Right renal pelvis (tissue), 4 donors: ENCODE measurements at regions not wholly inside any gene's neighbourhood (a gene's known extent, or its start where the extent isn't known, plus 50 kb on each side); places are given as distances from the start of the nearest gene placed in this dataset.

Experiments used
- DNase-seq, 4 donors: peaks; one replicate each; pipeline ENCODE4 v3.0.0-alpha.2; 2013; ENCODE audit warnings: low read depth in 4 of 4, low spot score in 3 of 4, missing footprints in 1 of 4

DNA sequence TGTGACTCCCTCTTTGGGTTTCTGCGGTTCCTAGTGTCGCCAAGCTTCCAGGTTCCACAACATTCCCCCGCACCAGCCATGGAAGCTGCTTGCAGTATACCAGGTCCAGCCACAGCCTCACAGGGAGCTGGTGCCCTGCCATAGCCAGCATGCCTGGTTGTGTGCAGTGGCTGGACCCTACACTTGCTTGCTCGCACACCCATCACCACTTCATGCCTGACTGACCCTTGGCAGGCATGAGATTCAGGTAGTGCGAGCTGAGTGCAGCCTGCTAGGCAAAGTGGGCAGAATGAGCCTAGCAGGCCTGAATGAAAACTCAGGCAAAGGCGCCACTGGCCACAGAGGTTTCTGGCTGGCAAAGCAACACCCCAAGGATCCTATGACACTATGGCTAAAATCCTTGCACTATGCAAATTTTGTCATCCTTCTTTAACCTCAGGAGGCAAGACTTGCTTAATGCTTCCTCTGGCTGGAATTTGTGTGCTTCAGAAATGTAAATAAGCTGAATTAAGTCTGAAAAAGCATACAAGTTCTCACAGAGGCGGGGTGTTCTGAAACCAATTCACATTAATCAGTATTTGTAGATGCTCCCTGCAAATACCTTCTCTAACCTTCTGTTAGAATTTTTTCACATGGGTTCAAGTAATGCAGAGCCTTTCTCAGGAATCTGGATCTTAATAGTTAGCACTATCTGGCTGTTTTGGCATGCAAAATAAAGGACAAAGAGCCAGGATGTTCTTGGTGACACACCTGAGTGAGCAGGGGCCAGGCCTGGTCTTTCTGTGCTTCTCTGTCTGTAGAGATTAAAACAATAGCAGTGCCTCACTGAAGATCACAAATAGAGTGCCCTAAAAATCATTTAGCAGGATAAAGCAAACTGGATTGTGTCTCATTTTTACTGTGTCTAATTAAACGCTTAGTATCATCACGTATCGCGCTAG is 256.9 kb downstream of the GPATCH2 start:
- DNase-seq: no peak

DNA sequence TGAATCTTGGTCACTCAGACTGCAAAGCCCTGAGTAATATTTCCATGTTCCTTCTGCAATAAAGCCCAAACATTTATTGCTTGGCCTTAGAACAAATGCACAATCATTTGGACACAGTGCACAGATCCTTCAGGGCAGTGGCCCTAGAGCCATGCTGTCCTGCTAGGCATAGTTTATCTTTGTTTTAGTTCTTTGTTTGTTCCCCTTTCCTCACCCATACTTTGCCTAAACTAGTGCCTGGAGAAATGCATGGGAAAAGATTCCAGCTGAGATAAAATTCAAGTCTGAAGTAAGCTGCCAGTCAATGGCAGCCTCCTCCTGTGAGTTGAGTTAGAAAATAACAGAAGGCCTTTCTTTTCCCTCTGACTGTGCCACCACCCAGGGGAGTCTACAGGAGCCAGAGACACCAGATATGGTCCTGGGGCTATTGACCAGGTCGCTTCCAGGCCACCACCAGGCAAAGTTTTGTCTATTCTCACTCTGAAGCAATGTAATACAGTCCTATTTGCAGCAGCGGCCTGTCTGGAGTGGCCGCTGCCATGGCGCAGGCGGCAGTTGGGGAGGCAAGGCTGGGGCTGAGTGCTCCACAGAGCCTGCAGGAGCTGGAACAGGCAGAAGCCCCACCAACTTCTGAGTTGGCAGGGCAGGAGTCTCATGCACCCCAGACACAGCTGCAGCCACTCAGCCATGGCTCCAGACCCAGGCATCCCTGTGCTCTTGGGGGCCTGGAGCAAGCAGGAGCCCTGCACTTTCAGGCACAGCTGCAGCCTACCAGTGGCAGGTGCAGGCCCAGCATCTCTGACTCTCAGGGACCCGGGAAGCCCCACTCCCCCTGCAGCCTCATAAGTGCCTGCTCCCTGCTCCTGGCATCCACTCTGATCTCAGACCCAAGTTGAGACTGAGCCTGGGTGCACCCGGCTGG is 258.6 kb downstream of the GPATCH2 start:
- no peak for DNase-seq

DNA sequence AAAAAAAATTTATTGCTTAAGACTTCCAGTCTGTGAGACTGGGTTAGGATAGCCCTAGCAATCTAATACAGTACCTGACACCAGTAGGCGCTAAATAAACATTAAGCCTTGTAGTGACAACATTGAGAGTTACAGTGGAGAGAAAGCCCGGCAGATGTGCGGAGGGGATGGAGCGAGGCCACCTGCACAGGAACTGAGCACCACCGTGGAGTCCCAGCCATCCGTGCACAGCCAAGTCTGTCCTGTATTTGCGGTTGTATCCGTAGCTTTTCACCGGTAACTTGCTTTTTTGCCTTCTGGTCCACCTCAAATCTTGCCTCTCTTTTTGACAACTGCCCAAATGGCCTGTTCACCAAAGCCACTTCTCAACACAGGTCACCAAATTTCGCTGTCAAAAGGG is 260.1 kb downstream of the GPATCH2 start:
- no peak for DNase-seq

DNA sequence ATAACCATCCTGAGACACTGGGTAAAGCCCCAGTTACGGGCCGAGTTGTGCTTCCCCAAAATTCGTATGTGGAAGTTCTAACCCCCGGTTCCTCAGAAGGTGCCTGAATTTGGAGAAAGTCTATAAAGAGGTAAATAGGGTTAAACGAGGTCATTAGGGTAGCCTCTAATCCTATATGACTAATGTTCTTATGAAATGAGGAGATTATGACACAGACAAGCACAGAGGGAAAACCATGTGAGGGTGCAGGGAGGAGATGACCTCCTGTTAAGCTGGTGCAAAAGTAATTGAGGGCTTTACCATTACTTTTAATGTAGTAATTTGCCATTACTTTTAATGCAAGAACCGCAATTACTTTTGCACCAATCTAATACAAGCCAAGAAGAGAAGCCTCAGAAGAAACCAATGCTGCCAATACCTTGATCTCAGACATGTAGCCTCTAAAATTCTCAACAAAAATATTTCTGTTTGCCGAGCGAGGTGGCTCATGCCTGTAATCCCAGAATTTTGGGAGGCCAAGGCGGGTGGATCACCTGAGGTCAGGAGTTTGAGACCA is 260.8 kb downstream of the GPATCH2 start:
- DNase-seq: no peak

DNA sequence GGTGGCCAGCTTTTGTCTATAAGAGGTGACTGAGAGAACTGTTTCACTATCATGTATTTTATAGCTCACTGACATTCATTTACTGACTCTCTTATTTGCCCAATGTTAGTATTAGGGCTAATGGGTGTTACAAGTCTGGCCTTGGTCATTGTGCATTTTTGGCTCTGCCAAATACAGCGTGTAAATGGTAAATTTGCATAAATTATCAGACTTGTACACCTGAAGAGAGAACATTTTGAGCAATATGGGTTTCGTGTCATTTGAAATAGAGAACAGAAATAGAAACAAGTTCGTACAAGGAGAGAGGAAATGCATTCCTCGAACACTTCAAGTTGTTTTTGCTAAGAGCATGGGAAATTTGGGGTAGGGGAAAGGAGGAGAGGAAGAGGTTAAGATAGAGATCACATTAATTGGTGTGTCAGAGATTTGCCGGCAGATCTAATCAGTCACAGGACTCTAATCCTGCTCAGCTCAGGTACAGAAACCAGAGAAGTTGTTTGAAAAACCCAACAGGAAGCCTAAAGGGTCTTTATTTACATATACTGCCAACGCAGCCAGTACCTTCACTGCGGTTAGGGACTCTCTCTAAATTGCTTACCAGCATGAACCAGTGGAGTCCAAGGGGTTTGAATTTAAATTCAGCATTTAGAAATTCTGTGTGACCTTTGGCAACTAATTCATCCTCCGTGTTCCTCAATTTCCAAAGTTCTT is 261.5 kb downstream of the GPATCH2 start:
- DNase-seq: no peak

- DNase-seq: no peak
Observed at GRCh38 chr1:217364220-217364619, 266.7 kb downstream of the GPATCH2 start.

DNA sequence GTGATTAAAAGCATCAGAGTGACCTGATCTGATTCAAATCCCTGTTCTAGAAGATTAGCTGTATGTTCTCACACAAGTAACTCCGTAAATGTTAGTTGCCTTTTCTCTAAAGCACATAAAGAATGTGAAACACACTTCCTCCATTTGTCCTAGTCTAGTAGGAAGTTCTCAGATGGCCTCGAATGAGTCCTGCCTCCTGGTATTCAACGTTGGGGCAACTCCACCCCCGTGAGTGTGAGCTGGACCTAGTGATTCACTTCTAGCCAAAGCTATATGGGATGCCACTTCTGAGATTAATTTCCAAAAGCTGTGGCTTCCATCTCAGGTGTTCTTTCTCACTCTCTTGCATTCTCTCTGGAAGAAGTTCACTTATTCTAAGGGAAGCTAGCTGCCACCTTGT is 267.6 kb downstream of the GPATCH2 start:
- no peak for DNase-seq

DNA sequence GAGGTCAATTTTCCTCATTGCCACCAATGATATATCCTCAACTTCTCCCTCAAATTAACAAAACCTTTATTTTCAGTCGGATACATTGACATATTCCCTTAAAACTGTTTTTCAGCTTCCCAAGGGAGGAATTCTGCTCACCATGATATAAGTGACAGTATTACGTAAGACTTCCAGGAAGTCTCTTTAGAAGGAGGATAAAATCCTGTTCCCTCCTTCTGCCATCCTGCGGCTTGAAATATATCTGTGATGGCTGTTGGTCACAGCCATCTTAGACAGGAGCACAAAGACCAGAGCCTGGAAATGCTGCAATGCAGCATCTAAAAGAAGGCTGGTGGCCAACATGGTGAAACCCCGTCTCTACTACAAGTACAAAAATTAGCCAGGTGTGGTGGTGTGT is 270.4 kb downstream of the GPATCH2 start:
- DNase-seq: no peak

GRCh38 chr1:217354895-217355294 is 276.0 kb downstream of the GPATCH2 start:
- DNase-seq: peak in 2 of 4 donors; percentile 14 to 47

GRCh38 chr1:217348960-217349664 is 281.8 kb downstream of the GPATCH2 start:
- no peak for DNase-seq

- no peak for DNase-seq
Observed at GRCh38 chr1:217344712-217345111, 286.2 kb downstream of the GPATCH2 start.

GRCh38 chr1:217343907-217344306 is 287.0 kb downstream of the GPATCH2 start:
- DNase-seq: peak in 2 of 4 donors; percentile 25 to 33

DNA sequence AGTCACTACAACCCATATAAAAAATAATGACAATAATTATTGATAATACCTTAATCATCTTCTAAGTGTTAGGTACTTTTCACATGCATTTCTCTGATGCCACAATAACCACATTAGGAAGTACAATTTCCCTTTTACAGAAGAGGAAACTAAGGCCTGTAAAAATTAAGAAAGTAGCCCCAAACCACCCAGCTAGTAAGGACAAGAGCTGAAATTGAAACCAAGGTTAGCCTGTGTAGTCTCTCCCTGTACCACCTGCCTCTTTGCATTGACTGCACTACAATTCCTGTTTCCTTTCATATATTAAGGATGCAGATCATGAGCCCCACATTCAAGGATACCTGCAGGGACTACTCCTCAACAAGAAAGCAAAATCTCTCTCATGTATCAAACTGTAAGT is 288.8 kb downstream of the GPATCH2 start:
- DNase-seq: no peak

DNA sequence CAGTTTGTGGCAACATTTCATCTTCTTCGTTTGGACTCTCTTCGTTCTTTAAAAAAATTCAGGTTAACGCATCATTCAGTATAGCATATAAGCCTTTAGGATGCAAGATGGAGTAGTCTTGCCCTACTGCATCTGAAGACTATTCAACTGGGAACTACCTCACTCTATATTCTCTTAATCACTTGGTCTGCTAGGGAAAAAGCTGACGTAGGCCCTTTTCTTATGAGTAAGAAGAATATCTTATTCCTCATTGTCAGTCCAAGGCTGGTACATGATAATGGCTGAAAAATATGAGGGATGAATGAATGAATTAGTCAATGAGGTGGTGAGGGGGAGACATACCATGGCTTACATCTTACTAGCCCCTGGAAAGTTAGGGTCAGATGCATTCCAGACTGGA is 294.2 kb downstream of the GPATCH2 start:
- no peak for DNase-seq

DNA sequence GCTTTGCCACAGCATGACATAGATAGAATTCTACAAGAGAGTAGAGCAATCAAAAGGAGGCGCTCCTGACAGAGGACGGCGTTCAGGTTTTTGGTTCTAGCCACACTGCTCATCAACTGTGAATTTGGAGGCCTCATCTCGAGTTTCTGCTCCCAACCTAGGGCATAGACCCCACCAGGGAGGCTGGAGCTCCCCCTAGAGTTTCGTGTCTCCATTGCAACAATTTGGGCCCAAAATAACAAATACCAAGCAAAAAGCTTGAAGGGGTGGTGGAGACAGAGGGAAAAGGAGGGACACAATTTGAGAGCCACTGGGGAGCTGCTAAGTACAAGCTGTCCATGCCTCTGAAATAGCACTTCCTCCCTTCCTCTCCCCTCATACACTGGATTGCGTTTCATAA is 297.0 kb downstream of the GPATCH2 start:
- no peak for DNase-seq

DNA sequence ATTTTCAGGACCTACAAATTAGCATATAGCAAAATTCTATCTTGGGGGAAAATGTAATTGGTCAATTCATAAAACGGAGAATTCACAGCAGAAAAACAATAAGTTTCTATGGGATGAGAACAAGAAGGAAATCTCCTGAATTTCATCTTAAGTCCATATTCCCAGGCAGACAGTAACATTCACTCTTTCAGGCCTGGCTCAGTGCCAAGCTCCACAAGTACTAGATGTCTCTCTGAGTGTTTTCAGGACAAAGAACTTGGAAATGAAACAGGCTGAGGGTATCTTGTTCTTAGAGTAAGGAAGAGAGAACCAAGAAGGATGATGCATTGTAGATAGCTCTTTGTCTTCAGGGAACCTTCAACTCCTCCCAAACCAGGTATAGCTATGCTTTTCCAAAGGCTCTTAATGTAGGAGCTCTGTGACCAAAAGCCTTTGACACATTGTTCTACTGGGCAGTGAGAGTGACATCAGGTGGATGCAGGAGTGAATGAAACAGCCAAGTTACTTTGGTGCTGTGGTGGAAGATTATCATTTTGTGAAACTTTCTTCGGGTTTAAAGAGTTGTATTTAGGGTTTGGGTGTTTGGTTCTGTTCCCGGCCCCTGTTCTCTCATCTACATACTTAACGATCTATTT is 298.3 kb downstream of the GPATCH2 start:
- DNase-seq: no peak

GRCh38 chr1:217331698-217332097 is 299.2 kb downstream of the GPATCH2 start:
- DNase-seq: no peak

DNA sequence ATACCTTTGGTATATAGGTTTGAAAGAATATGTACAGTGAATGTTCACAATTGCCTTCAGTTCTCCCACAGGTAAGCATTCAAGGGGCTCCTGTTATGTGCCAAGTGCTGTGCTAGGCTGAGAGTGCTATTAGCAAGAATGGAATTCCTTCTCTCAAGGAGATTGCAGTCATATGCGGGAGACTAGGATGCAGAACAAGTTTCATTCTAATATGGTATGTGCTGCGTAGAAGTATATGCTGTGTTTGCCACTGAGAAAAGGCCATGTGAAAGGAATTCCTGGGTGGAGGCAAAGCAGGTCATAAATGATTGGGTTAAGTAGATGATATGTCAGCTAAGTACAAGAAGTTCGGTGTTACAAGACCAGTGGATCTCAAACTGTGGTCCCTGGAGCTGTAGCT is 303.0 kb downstream of the GPATCH2 start:
- DNase-seq: no peak

DNA sequence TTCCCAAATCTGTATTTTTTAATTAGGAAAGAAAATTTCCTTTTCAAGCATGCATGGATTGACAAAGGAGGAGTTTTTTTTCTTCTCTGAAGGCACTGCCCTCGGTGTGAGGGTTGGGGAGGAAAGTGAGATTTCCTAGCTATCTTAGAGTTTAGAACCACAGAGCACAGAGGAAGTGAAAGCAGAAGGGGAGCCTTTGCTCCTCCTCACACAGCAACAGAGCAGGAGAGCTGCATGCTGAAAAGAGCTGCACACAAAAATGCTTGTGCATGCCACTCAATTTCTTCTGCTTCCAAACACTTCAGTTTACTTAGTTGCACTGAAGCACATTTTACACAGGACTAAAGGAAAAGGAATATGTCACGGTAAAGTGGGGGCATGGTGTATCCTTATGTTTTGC is 308.1 kb downstream of the GPATCH2 start:
- DNase-seq: no peak
